Activated CD4-positive, alpha-beta T cell treated with anti-CD3 and anti-CD28 coated beads, Interleukin-2, Interleukin-4, amounts not matched to agents 100 ng/mL and 50 ng/mL, durations not matched to agents 16 hours and 8 hours (primary cell): ENCODE measurements at regions not wholly inside any gene's neighbourhood (a gene's known extent, or its start where the extent isn't known, plus 50 kb on each side); places are given as distances from the start of the nearest gene placed in this dataset.

Experiments used
- DNase-seq: peaks from one replicate; pipeline ENCODE4 v3.0.0-alpha.2; 2020; ENCODE audit warnings: low spot score

DNA sequence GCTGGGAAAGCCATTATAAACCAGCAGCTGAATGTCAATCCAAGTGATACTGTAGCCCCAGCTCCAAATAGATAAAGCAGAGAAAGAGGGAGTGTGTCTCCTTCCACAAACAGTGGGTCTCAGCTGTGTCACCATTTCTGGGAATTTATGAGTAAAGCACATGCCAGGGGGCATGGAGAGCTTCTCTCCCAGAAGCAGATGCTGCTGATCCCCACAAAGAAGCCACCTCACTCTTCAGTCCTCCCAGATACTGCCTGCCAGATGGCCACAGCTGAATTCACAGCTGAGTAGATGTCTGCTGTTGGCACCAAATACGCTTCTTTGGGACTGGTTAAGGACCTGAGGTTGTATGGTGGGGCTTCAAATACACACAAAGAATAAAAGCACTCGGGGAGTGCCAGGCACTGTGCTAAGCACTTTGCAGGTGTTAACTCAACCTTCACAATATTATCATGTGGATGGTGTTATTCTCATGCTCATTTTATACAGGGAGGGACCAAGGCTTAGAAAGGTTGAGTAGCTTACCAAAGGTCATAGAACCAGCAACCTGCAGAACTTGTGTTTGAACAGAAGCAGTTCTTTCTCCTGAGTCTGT, 298.3 kb downstream of the CDH11 start:
- DNase-seq, result no peak

DNA sequence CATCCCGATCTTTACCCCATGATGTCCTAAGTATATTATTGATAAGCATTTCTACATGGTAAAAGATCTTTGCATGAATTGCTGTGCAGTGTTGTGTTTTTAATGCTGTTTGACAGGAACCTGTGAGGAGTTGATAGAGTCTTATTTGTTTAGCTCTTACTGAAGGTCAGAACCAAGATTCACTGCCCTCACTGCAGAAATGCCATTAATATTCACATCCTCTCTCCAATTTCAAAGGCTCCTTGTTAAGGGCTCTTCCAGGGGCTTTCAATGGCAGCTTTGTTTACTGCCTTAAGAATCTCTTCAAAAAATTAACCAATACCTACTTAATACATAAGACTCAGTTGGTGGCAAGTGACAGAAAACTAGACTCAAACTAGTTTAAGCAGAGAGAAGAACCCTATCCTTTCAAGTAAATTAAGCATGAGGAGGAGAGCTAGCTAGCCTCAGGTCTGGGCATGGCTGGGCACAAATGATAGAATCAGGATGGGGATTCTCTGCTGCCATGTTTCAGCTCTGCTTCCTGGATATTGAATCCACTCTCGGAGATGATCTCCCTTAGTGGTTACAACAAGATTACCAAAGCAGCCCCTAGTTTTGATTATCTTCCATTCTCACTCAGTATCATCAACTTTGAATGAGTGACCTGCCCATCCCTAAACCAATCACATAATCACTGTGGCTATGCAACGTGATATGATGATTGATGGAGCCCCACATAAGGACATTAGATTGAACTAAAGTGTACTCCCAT, 311.8 kb downstream of the CDH11 start:
- DNase-seq, result no peak

DNA sequence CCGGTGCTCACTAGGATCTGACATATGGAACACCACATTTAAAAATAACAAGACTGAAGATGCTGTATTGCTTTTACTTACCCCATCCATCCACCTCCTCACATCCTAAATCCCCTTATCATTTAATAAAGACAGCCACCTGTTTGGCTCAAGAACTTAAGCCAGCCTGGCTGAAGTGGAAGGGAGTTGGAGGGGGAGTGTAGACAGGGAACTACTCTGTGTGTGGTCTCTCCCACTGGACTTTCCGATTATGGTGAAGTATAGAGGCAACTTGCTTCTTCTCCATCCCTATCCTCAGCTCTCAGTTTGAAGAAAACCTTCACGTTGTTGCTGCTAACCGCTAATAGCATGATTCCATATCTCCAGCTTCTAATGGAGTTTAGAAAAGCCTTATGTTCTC, 313.4 kb downstream of the CDH11 start:
- DNase-seq, result no peak

DNA sequence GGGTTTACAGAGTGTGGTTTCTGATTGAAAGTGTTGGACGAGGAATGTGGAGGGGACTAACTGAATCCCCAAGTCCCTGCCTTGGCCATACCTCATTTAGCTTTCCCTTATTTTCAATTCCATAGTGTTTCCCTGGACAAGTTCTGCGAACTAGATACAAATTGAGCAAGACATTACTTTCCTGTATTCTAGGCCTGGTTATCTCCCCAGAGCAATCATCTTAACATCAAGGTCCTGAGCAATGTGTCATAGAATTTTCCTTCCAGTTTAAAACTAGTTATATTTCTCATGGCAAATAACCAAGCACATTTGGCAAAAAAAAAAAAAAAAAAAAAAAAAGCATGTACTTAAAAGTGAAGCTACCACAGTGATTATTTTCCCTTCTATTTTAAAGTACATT, 330.1 kb downstream of the CDH11 start:
- DNase-seq, result no peak

DNA sequence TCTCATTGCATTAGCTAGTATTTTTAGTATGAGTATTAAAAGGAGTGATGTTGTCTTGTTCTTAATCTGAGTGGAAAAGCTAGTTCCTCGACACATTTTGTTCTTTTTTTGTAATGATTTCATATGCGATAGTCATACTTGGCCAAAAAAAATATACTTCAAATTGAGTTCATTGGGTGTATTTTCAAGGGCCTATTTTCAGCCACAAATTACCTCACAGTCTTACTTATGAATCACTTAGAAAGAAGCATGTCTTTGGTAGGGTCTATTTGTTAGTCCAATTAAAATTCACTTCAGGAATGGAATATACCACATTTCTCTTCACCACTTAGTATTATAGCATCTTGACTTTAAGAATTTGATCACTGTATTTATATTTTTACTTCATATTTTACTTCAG, 337.2 kb downstream of the CDH11 start:
- DNase-seq, result no peak

DNA sequence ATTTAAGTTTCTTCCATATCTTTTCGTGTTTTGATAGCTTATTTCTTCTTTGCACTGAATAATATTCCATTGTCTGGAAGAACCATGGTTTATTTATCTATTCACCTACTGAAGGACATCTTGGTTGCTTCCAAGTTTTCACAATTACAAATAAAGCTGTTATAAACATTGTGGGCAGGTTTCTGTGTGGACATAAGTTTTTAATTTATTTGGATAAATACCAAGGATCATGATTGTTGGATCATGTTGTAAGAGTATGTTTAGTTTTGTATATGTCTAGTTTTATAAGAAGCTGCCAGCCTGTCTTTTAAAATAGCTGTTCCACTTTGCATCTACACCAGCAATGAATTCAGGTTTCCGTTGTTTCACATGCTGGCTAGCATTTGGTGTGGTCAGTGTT, 339.4 kb downstream of the CDH11 start:
- DNase-seq, result no peak

DNA sequence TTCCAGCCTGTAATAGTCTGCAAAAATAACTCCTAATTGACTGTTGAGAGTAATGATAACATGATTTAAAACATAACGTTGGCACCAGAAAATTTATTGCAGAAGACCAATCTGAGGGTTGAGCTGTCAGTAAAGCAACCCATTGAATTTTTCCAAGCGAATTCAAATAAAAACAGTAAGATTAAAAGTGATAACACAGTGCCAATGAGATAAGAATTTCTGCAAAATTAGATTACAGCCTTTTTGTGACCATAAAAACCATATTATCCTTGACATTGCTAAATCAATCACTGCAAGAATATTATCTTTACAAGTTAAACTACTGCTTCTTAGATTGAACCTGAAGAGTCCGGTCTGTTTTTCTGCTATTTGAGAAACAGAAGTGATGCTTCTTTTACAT, 341.4 kb downstream of the CDH11 start:
- DNase-seq, result no peak

DNA sequence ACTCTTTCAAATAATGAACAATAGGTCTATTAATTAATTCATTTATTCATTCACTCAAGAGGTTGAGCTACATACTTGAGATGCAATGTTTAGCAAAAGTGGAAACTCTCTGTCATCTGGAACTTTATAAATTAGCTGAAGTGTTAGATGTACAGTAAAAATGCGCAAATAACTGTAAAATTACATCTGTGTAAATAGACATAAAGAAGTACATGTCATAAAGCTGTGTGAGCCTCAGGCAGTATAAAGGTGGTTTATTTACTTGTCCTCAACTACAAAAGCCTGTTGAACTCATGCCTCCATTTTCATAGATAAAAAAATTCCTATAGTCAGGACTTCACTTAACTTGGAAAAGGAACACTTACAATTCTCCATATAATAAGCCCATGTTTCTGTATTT, 343.1 kb downstream of the CDH11 start:
- DNase-seq, result no peak

DNA sequence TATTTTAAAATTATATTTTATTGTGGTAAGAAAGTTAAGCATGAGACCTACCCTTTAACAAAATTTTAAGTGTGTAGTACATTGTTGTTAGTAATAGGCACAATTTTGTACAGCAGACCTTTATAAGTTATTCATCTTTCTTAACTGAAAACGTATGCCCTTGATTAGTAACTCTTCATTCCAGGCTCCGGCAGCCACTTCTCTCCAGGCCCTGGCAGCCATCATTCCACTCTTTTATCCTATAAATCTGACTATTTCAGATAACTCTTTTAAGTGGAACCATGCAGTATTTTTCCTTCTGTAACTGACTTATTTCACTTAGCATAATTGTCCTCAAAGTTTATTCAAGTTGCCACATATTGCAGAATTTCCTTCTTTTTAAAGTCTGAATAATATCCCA, 348.2 kb downstream of the CDH11 start:
- no peak for DNase-seq

DNA sequence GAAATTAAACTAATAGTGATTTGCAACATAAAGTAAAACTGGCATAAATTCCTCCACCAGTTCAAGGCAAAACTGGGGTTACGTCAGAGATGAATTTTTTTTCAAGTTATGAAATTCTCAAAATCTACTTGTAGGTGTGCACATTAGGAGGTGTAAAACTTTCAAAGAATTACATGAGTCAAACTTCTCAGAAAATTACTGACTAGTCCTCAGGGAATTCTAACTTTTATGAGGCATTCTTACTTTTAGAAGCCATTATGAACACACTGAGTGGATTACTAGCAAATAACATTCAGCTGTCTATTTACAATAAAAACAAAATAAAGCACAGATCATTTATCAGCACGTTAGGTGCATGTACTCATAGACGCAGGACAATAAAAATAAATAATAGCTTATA, 348.7 kb downstream of the CDH11 start:
- DNase-seq, result no peak

DNA sequence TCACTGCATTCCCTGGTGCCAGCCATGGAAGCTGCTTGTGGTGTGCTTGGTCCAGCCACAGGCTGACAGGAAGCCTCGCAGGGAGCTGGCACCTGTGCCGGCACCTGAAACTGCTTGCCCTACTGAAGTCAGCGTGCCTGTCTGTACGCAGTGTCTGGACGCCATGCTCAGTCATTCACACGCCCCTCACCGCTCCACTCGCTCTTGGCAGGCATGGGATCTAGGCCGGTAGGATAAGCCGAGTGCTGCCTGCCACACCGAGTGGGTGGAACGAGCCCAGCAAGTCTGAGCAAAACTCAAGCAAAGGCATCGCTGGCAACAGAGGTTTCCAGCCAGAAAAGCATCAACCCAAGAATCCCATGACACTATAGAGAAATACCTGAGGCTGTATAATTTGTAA, 350.6 kb downstream of the CDH11 start:
- no peak for DNase-seq

DNA sequence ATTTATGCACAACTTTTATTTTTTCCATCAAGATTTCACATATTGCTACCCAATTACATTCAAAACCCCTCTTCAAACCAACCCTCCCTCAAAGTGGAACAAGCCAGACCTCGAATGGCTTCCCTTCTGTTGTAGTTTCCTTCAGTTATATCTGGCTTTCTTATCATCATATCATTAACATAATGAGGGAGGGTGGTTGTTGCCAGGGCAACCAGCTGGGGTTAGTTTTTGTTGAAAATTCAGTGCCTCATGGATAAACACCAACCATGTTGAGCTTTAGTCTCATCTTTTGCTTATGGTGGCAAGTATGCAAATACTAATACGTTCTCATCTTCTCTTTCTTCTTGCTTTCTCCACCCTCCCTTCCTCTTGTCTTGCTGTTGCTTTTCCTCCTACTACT, 359.7 kb downstream of the CDH11 start:
- no peak for DNase-seq

DNA sequence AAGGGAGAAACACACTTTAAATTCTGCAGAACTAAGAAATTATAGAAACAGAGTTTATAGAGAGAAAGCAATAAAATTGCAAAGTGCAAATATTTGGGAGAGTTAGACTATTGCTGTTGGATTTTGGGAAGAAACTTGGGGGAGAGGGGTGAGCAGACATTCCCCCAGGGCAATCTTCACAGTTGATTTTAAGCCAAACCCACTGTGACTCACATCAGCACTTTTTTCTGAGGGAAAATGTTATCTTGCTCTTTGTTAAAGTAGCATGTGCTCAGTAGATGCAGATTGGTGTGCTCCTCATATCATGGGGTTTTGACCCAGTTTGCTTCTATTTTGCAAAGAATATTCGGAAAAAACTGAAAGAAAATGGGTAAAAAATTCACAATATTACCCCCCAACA, 367.6 kb downstream of the CDH11 start:
- DNase-seq, result no peak

DNA sequence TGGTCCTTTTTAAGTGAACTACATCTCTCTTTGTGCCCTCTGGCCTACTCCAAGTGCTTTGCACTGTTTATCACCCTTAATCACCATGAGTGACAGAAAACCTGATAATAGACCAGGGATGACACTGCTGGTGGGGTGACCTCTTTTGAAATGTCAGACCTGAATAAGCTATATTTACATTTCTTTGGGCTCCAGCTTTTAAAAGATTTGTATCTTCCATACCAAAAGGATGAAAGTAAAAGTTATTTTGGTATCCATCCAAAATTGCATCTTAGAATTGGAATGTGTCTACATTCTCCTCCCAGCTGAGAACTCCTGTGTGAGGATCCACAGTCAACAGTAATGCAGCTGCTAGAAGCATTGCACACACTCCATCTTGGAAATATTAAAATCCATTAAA, 370.0 kb downstream of the CDH11 start:
- DNase-seq, result no peak

DNA sequence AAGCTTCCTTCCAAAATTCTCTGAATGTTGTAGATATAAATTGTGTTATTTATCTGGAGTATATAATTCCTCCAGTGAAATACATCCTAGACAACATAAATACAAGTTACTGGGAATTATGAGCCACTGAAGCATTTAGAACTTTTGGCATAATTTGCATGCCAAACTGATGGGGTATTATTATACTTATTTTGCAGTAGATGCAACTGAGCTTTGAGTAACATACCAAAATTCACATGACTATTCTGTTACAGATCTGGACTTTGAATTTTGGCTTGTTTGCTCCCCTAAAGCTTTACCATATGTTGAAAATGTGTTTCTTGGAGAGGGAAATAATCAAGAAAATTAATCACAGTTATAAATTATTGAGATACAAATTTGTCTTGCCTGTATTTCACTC, 372.5 kb downstream of the CDH11 start:
- no peak for DNase-seq

DNA sequence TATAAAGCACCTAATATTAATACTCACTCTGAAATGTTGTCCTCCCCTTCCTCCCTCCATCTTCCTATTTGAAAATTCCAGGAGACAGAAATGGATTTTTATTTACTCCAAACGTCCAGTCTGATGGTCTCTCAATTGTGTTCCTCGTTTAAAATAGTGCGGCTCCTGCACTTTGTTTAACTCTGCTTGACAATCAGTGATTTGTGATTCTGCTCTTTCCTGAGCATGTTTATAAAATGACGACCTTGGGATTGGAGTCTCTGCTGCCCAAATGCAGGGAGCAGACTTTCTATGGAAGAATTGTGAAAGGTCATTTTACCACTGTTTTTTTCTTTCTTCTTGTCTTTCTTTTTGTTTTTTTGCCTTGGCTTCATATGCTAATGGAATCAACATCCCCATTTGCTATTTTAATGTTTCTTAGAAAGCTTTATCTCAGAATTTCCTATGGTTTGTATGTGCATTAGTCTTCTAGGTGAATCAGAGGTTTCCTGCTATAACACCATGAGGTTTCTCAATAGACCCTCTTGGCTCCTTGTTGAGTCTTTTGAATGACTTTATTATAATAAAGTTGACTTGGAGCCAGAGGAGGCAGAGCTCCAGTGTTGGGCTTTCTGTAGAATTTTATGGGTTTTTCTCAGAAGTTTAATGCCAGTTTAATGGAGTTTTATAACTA, 376.5 kb downstream of the CDH11 start:
- no peak for DNase-seq

DNA sequence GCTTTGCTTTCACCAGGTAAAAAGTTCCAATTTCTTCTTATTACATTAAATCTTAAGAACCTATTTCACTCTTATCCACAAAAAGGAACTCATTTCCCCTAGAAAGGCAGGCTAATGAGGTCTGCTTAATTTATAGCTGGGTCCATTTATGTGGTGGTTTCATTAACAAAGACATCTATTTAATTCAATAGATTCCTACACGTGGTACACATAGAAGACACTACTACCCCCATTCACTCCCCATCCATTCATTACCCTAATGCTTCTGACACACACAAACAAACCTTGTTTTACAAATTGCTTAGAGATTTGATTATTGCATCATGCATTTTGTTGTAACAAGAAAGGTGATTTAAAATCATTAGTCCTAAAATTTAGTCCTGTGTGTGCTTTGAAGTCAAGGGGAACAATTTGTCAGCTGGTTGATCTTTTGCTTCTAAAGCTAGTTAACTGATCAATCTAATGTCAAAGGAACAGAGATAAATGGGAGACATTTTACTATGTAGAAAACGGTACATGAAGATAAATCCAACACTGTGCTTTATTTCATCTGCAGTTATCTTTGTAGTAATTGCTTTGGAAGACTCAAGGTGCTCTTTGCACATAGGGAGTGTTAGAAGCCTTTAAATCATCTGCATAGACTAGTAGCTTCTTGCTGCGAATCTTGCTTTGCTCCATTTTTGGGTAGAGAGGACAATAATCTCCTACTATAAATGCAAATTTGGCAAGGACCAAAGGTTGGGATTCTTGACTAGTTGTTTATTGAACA, 379.2 kb downstream of the CDH11 start:
- no peak for DNase-seq

DNA sequence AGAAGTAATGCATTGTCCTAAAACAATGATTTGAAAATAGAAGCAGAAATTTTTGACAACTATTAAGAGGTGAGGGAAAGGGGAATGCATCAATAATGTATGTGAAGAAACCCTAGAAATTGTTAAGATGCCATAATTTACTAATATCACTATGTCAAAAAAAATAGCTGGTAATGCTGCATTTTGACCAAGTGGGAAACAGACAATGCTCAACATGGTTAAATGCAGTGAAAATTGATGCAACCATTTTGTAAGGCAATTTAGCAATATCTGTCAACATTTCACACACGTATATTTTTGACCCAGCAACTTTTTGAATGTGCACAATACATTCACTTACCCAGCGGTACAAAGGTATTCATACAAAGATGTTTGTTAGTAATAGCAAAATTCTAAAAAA, 381.6 kb downstream of the CDH11 start:
- no peak for DNase-seq

DNA sequence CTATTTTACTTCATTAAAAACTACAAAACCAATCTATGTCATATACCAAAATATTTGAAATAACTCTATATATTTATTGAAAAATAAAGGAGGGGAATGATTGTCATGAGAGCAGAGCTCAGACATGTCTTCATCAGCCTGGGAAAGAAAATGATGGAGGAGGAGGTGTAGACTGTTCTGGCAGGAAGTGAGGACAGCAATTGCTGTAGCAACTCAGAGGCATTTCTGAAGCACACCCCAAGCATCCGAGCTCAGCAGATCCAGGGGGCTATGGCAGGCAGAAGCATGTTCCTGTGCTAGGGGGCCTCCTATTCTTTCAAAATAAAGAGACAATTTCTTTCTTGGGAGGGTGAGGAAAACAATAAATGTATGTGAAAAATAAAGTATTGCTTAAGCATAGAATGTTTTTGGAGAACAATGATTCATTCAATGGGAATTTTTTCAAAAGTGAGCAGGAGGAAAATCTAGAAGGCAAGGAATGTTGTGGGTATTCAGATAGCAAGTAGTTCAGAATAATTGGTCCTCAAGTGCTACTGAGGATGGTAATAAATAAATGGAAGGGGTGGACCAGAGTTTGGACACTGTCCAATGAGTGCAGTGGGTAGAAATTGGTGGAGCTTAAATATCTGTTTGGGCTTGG, 383.4 kb downstream of the CDH11 start:
- no peak for DNase-seq

DNA sequence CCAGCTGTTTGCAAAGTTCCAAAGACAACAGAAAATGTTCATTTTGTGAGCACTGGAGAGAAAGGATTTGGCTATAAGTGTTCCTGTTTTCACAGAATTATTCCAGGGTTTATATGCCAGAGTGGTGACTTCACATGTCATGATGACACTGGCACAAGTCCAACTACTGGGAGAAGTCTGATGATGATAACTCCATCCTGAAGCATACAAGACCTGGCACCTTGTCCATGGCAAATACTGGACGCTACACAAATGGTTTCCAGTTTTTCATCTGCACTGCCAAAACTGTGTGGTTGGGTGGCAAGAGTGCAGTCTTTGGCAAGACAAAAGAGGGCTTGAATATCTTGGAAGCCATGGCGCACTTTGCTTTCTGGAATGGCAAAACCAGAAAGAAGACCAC, 385.0 kb downstream of the CDH11 start:
- no peak for DNase-seq

DNA sequence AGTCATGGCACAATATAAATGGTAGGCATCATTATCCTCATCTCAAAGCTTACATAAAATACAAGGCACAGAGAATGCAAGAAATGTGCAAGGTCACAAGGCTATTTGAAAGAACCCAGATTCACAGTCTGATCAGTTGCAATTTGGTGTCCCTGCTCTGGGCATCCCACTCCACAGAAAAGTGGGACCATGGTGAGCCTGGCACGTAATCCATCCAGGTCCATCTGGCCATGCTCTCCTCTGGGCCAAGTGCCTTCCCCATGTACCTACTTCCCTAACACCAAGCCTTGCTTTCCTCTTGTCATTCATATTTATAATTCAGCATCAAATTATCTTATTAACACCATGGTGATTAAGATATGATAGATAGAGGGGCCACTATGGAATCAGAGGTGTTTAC, 390.0 kb downstream of the CDH11 start:
- no peak for DNase-seq

DNA sequence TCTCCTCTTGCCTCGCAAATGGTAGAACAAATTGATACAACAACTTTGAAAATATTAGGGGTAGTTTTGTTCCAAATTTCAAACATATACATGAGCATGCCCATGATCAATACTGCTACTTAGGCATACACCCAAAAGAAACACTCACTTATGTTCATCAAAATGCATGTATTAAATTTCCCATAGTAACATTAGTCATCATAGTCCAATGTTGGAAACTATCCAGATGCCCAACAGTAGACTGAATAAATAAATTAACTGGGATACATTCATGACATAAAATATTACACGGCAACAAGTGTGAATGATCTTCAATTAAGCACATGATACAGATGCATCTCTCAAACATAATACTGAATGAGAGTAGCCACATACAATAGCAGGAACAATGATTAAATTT, 391.6 kb downstream of the CDH11 start:
- DNase-seq, result no peak
